Ovary (tissue), 7 donors: ENCODE measurements at regions not wholly inside any gene's neighbourhood (a gene's known extent, or its start where the extent isn't known, plus 50 kb on each side); places are given as distances from the start of the nearest gene placed in this dataset.

Experiments
- DNase-seq, 5 donors: peaks; one replicate each; pipeline ENCODE4 v3.0.0-alpha.2; 2019 to 2020
- H3K27ac ChIP-seq, 2 donors: fragments of 200-600 bp; one replicate each; pipeline versions ENCODE4 v1.5.1 to v1.8.0; 2019 to 2022
- H3K27me3 ChIP-seq: fragments of 200-600 bp; one replicate; pipeline ENCODE4 v1.8.0; 2022
- H3K36me3 ChIP-seq: fragments of 200-600 bp; sonication (generic); one replicate; pipeline ENCODE4 v1.5.1; 2019
- H3K4me1 ChIP-seq: one replicate; pipeline ENCODE4 v1.8.1; 2013; ENCODE audit warnings: mild to moderate bottlenecking, moderate library complexity; ENCODE audit not compliant: insufficient read depth
- H3K4me3 ChIP-seq: fragments of 200-600 bp; sonication (generic); one replicate; pipeline ENCODE4 v1.5.1; 2017
- H3K9me3 ChIP-seq, 2 donors: fragments of 200-600 bp in 1 of 2; sonication (generic) in 1 of 2; one replicate each; pipeline versions ENCODE4 v1.5.1 to v1.8.1; 2013 to 2019; ENCODE audit warnings: mild to moderate bottlenecking in 1 of 2, moderate library complexity in 1 of 2
- CTCF ChIP-seq, 3 donors: fragments of 450-650 bp in 2 of 3; fragments of 200-600 bp in 1 of 3; IDR thresholded peaks; one replicate each; pipeline versions ENCODE4 v1.5.1 to v1.8.0; 2016 to 2022; ENCODE audit warnings: antibody characterized with exemption in 3 of 3, mild to moderate bottlenecking in 1 of 3
- EP300 ChIP-seq: sonication (generic); formaldehyde crosslinking; IDR thresholded peaks from one replicate; pipeline ENCODE4 v1.6.1; 2017; ENCODE audit warnings: antibody characterized with exemption
- POLR2A ChIP-seq: fragments of 450-650 bp; IDR thresholded peaks from one replicate; pipeline ENCODE4 v1.6.1; 2017; ENCODE audit warnings: antibody characterized with exemption, mild to moderate bottlenecking, moderate library complexity
- WGBS, 3 donors: extraction: QIAGEN DNeasy Blood & Tissue Kit in 1 of 3; methylation state at CpG; one replicate each; pipeline versions ENCODE4 v1.1.5 to v1.1.7; 2013 to 2017; 5-methylcytosine and 5-hydroxymethylcytosine counted together
- intact Hi-C, 4 donors: fragments of 100-400 bp; cut with DNase I; formaldehyde crosslinking; loops; one replicate each; pipeline versions ENCODE4 v1.11.0 to v1.15.1; 2022 to 2023
- donor health status: DM: no; HTN: no; CAD: no; lungs with moderate emphysema.
- donor health status: DM: no; HTN: no; CAD: no.
- donor health status: Bipolar disorder and iron deficiency.
- donor health status: DM: no; HTN: no; CAD: no.
- donor health status: DM: yes; HTN: yes; CAD: no.

DNA sequence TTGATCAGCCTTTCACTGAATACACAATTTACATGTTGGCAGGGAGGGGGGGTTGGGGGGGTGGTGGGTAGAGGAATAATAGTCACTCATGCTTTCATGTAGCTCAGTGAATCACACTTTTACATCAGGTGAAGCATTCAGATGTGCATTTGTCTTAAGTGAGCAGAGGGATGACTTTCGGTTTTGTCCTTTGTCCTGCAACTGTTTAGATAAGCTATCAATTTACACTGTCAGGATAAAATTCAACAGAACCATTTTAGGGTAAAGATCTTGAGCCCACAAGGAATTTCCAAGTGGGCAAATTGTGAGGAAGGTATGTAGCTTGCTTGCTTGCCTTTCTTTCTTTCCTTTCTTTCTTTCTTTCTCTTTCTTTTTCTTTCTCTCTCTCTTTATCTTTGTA is 576.2 kb downstream of the MTRR start:
- Histone ChIP-seq H3K4me3 (no peak overlapping the region), H3K27me3 (no peaks in the 10 kb centered on the region), H3K9me3 (no peaks in the 10 kb centered on the region), H3K27ac (no peak overlapping the region), H3K4me1 (no peaks in the 10 kb centered on the region), H3K36me3 (no peaks in the 10 kb centered on the region)
- TF ChIP-seq EP300 (no peak), POLR2A (no peak), CTCF (IDR thresholded peaks at IDR 0.05) (no peak)
- WGBS, 3 donors, result 56 to 82% (median 77%) methylated on average over 1 of the region's 1 CpG
- DNase-seq, result no peak
- intact Hi-C loops, result no loop called here

GRCh38 chr5:8446179-8446578 is 577.2 kb downstream of the MTRR start:
- 39 to 93% (median 86%) methylated on average over 2 of the region's 2 CpGs for WGBS, 3 donors
- TF ChIP-seq POLR2A (no peak), EP300 (no peak), CTCF (IDR thresholded peaks at IDR 0.05) (no peak)
- Histone ChIP-seq H3K4me3 (no peak overlapping the region), H3K9me3 (no peaks in the 10 kb centered on the region), H3K4me1 (no peaks in the 10 kb centered on the region), H3K27ac (no peak overlapping the region), H3K27me3 (no peaks in the 10 kb centered on the region), H3K36me3 (no peaks in the 10 kb centered on the region)
- intact Hi-C loops, result no loop called here
- DNase-seq, result no peak

- intact Hi-C loops, result no loop called here
- H3K4me1 ChIP-seq, result no peaks in the 10 kb centered on the region
- no peaks in the 10 kb centered on the region for H3K36me3 ChIP-seq
- no peak overlapping the region for H3K4me3 ChIP-seq
- TF ChIP-seq POLR2A (no peak), CTCF (IDR thresholded peaks at IDR 0.05) (no peak), EP300 (no peak)
- H3K27ac ChIP-seq, result peak overlapping the region; percentile 6 to 69
- no peaks in the 10 kb centered on the region for H3K9me3 ChIP-seq
- H3K27me3 ChIP-seq, result no peaks in the 10 kb centered on the region
- WGBS, 3 donors, result 70 to 79% (median 75%) methylated on average over 5 of the region's 5 CpGs
- no peak for DNase-seq
Measured at GRCh38 chr5:8456846-8457186, 587.9 kb downstream of the MTRR start.

- H3K36me3 ChIP-seq, result no peaks in the 10 kb centered on the region
Measured at GRCh38 chr5:8457187-8458037, 588.5 kb downstream of the MTRR start.

More at GRCh38 chr5:8457187-8458037, 588.5 kb downstream of the MTRR start:
- H3K4me1 ChIP-seq, result no peaks in the 10 kb centered on the region
- peak overlapping the region; percentile 69 for H3K4me3 ChIP-seq
- peak overlapping the region; percentile 69 to 73 for H3K27ac ChIP-seq
- intact Hi-C loops, result no loop called here
- WGBS, 3 donors, result 32 to 50% (median 47%) methylated on average over 58 to 74 of the region's 74 CpGs
- peak; percentile 91 to 96 (median 94) for DNase-seq
- H3K9me3 ChIP-seq, result no peaks in the 10 kb centered on the region
- TF ChIP-seq CTCF (IDR thresholded peaks at IDR 0.05) (no peak), POLR2A (peak; percentile 51), EP300 (no peak)
- H3K27me3 ChIP-seq, result no peaks in the 10 kb centered on the region
